Thyroid gland (tissue), 4 donors: ENCODE measurements at regions not wholly inside any gene's neighbourhood (a gene's known extent, or its start where the extent isn't known, plus 50 kb on each side); places are given as distances from the start of the nearest gene placed in this dataset.

Experiments
- DNase-seq, 2 donors: peaks; one replicate each; pipeline ENCODE4 v3.0.0-alpha.2; 2019
- H3K27ac ChIP-seq, 3 donors: fragments of 200-600 bp; sonication (generic); 1 replicate in 2 of 3; 2 replicates in 1 of 3; pipeline ENCODE4 v1.5.1; 2016 to 2019; ENCODE audit warnings: mild to moderate bottlenecking in 1 of 3, moderate library complexity in 1 of 3
- H3K27me3 ChIP-seq: fragments of 200-600 bp; sonication (generic); one replicate; pipeline ENCODE4 v1.5.1; 2019
- H3K36me3 ChIP-seq, 2 donors: fragments of 200-600 bp; sonication (generic); one replicate each; pipeline ENCODE4 v1.5.1; 2016 to 2019
- H3K4me1 ChIP-seq, 2 donors: fragments of 200-600 bp; sonication (generic); one replicate each; pipeline ENCODE4 v1.5.1; 2017 to 2019
- H3K4me3 ChIP-seq, 3 donors: fragments of 200-600 bp; sonication (generic); replicated peaks in 1 of 3; 1 replicate in 2 of 3; 2 replicates in 1 of 3; pipeline ENCODE4 v1.5.1; 2016; ENCODE audit warnings: mild to moderate bottlenecking in 1 of 3
- H3K9me3 ChIP-seq: fragments of 200-600 bp; sonication (generic); one replicate; pipeline ENCODE4 v1.5.1; 2017
- POLR2A ChIP-seq, 2 donors: fragments of 450-650 bp; IDR thresholded peaks; one replicate each; pipeline ENCODE4 v1.6.1; 2017; ENCODE audit warnings: antibody characterized with exemption in 2 of 2, mild to moderate bottlenecking in 2 of 2, moderate library complexity in 1 of 2
- WGBS, 2 donors: methylation state at CpG; one replicate each; pipeline ENCODE4 v1.1.5; 2017; 5-methylcytosine and 5-hydroxymethylcytosine counted together
- intact Hi-C: fragments of 100-400 bp; cut with DNase I; formaldehyde crosslinking; loops from one replicate; pipeline ENCODE4 v1.15.1; 2023
- TF ChIP-seq, protein P1 (sequence below), 6 experiments: fragments of 200-600 bp in 3 of 6; fragments of 450-650 bp in 3 of 6; sonication (generic) in 3 of 6; IDR thresholded peaks; one replicate each; pipeline ENCODE4 v1.5.1; 2016 to 2019; ENCODE audit warnings: antibody characterized with exemption in 6 of 6, mild to moderate bottlenecking in 2 of 6, inconsistent platforms in 1 of 6, moderate library complexity in 1 of 6

DNA sequence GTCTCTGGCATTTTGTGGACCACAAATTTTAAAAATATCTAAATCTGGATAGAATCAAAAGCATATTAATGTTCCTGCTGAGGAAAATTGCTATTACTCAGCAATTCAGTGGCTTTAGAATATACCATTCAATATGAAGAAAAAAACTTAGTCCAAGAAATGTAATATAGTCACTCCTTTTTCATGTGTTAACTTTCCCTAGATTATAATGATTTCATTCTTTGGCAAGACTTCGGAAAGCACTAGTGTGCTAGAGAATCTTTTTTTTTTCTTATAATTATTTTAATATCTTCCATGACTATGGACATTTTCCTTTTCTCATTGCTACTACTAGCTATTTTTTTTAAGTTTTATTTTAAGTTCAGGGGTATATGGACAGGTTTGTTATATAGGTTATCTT, 102.4 kb upstream of the FAM174A start:
- no peaks in the 10 kb centered on the region for H3K27me3 ChIP-seq
- 81 to 87% methylated on average over 1 of the region's 1 CpG for WGBS, 2 donors
- no peak for TF ChIP-seq POLR2A (IDR thresholded peaks at IDR 0.05)
- TF ChIP-seq, protein P1, sequence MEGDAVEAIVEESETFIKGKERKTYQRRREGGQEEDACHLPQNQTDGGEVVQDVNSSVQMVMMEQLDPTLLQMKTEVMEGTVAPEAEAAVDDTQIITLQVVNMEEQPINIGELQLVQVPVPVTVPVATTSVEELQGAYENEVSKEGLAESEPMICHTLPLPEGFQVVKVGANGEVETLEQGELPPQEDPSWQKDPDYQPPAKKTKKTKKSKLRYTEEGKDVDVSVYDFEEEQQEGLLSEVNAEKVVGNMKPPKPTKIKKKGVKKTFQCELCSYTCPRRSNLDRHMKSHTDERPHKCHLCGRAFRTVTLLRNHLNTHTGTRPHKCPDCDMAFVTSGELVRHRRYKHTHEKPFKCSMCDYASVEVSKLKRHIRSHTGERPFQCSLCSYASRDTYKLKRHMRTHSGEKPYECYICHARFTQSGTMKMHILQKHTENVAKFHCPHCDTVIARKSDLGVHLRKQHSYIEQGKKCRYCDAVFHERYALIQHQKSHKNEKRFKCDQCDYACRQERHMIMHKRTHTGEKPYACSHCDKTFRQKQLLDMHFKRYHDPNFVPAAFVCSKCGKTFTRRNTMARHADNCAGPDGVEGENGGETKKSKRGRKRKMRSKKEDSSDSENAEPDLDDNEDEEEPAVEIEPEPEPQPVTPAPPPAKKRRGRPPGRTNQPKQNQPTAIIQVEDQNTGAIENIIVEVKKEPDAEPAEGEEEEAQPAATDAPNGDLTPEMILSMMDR (IDR thresholded peaks at IDR 0.05): no peak
- intact Hi-C loops: no loop called here
- no peak overlapping the region for H3K4me3 ChIP-seq
- no peak for DNase-seq
- no peaks in the 10 kb centered on the region for H3K4me1 ChIP-seq
- H3K36me3 ChIP-seq: no peaks in the 10 kb centered on the region
- H3K9me3 ChIP-seq: no peaks in the 10 kb centered on the region
- no peak overlapping the region for H3K27ac ChIP-seq

DNA sequence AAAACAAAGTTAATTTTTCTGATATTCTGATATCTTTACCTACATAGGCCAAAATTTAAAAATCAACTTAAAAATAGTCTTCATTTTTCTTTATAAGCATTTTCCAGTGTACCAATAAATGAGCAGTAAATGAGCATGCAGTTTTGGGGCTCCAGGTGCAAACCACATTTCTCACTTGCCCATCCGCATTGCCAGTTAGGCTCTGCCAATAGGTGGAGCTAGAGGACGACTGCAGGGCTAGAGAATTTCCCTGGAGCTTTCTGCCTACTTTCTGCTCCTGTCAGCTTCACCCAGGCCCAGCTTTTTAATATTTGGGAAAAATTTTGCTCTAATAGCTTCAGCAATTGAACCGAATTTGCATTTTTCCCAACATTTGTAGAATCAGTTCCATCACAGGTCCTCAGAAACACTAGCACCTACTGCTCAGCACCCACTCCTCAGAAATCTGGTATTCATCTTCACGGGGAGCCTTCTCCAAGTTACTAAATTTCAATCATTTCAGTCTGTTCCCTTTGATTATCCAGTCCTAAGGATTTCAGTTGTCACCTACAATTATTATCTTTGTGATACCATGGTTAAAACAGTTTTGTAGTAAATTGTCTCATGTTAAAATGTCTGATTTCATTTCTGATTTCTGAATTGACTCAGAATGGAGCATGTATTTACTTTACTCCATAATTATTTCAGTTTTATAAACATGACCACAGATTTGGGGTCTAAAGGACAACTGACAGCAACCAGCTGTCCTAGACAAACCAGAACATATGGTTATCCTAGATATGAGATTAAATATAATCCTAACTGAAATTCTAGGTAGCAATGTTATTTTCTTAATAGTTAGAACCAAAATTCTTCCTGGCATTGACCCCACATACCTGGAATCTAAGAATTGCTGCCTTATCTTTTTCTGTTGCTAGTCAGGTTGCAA, 104.6 kb upstream of the FAM174A start:
- H3K4me3 ChIP-seq: no peak overlapping the region
- intact Hi-C loops: no loop called here
- no peaks in the 10 kb centered on the region for H3K9me3 ChIP-seq
- peak; percentile 23 to 41 for DNase-seq
- 43 to 46% methylated on average over 4 of the region's 4 CpGs for WGBS, 2 donors
- TF ChIP-seq, protein P1 (IDR thresholded peaks at IDR 0.05): peak; percentile 28 to 84 (median 44)
- TF ChIP-seq POLR2A (IDR thresholded peaks at IDR 0.05): no peak
- H3K27ac ChIP-seq: no peak overlapping the region
- no peaks in the 10 kb centered on the region for H3K4me1 ChIP-seq
- no peaks in the 10 kb centered on the region for H3K27me3 ChIP-seq
- H3K36me3 ChIP-seq: no peaks in the 10 kb centered on the region

- TF ChIP-seq POLR2A (IDR thresholded peaks at IDR 0.05): no peak
- TF ChIP-seq, protein P1 (IDR thresholded peaks at IDR 0.05): no peak
- DNase-seq: no peak
- intact Hi-C loops: no loop called here
- WGBS, 2 donors: 94 to 97% methylated on average over 4 of the region's 4 CpGs
- Histone ChIP-seq H3K4me3 (no peak overlapping the region), H3K27me3 (no peaks in the 10 kb centered on the region), H3K36me3 (no peaks in the 10 kb centered on the region), H3K27ac (no peak overlapping the region), H3K4me1 (no peaks in the 10 kb centered on the region), H3K9me3 (no peaks in the 10 kb centered on the region)
Measured at GRCh38 chr5:100424787-100425186, 110.4 kb upstream of the FAM174A start.

- intact Hi-C loops: no loop called here
- H3K27me3 ChIP-seq: no peaks in the 10 kb centered on the region
- no peaks in the 10 kb centered on the region for H3K36me3 ChIP-seq
- H3K9me3 ChIP-seq: no peaks in the 10 kb centered on the region
- H3K4me3 ChIP-seq: no peak overlapping the region
- TF ChIP-seq, protein P1 (IDR thresholded peaks at IDR 0.05): no peak
- no peak for TF ChIP-seq POLR2A (IDR thresholded peaks at IDR 0.05)
- no peak for DNase-seq
- WGBS, 2 donors: 82 to 99% methylated on average over 1 to 4 of the region's 4 CpGs
- H3K4me1 ChIP-seq: no peaks in the 10 kb centered on the region
- H3K27ac ChIP-seq: no peak overlapping the region
Measured at GRCh38 chr5:100424017-100424416, 111.2 kb upstream of the FAM174A start.

GRCh38 chr5:100423330-100423729, 111.8 kb upstream of the FAM174A start:
- no peak for DNase-seq
- no peaks in the 10 kb centered on the region for H3K27me3 ChIP-seq
- H3K9me3 ChIP-seq: no peaks in the 10 kb centered on the region
- H3K4me3 ChIP-seq: no peak overlapping the region
- intact Hi-C loops: no loop called here
- 89 to 94% methylated on average over 5 of the region's 5 CpGs for WGBS, 2 donors
- no peaks in the 10 kb centered on the region for H3K4me1 ChIP-seq
- no peaks in the 10 kb centered on the region for H3K36me3 ChIP-seq
- H3K27ac ChIP-seq: no peak overlapping the region
- TF ChIP-seq, protein P1 (IDR thresholded peaks at IDR 0.05): no peak
- no peak for TF ChIP-seq POLR2A (IDR thresholded peaks at IDR 0.05)
